Right kidney (tissue), 1 donor: ENCODE measurements at regions not wholly inside any gene's neighbourhood (a gene's known extent, or its start where the extent isn't known, plus 50 kb on each side); places are given as distances from the start of the nearest gene placed in this dataset.
"Not testable (repeated sequence)": the region's sequence is repeated elsewhere in the genome, so short reads cannot be mapped to it uniquely, and the experiment has no call there.

Experiments
- DNase-seq: peaks from one replicate; pipeline ENCODE4 v3.0.0-alpha.2; 2016

DNA sequence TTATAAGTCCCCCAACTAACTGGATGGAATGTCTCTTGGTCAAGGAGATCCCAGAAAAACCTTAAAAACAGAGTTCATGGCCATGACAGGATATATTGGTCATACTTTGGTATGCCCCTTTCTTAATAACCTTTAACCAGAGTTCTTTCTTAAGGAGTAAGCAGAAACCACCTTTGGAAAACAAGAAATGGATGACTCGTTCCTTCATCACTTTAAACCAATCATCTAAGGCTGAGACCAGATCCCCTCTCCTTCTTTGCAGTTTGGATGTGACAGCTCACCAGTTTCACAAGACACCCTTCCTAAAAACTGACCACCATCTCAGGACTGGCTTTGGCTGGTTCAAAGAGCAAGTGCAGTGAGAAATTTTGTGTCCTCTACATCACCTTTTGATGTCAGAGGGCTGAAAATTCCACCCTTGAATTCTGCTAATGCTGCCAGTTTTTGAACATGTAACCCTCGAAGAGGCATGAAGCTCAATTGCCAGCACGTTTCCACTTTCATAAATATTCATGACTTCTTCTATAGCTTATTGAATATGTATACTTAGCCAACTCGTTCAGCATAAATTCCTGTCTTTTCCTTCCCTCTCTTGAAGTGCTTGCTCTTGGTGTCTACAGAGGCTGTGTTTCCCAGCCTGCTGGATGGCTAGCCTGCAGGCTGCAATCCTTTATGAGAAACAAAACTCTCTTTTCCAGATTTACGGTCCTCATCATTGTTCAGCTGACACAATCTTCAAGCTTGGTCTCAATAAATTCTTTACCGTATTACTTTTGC, 1323.5 kb upstream of the TMEFF2 start:
- DNase-seq = no peak

- no peak for DNase-seq
These were observed 1322.9 kb upstream of the TMEFF2 start for GRCh38 chr2:193517615-193518014.

DNA sequence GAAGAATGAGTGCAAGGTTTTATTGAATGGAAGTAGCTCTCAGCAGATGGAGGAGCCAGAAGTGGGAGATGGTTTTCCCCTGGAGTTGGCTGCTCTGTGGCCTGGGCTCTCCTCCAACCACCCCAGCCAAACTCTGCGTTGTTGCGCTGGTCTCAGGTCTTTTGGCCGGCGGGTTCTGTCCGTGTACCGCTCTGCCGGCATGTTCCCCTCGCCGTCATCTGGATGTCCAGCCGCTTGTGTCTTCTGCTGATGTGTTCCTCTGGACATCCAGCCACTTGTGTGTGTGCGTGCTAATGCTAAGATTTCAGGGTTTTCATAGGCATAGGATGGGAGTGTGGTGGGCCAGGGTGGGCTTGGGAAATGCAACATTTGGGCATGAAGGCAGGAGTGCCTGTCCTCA, 1311.3 kb upstream of the TMEFF2 start:
- no peak for DNase-seq

DNA sequence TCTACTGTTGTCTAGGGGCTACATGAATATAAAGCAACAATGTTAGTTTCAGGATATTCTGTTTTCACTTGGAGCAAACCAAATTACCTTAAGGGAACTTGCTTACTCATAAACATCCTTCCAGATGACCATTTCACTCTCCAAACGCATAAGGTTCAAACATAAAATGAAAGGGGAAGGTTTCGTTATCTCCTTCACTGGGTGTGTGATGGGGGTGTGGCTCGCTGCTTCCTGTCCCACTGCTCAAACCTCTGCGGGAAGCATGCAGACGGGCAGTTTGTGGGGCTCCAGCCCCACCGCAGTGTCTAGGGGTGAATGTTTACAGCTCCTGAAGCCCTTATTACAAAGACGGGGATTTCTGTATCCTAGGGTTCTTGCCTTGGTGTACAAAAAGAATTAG, 1310.9 kb upstream of the TMEFF2 start:
- DNase-seq = no peak

- DNase-seq = no peak
These were observed 1307.8 kb upstream of the TMEFF2 start for GRCh38 chr2:193502363-193503035.

- DNase-seq = no peak
These were observed 1302.1 kb upstream of the TMEFF2 start for GRCh38 chr2:193496786-193497185.

GRCh38 chr2:193482557-193482956, 1287.8 kb upstream of the TMEFF2 start:
- DNase-seq = no peak

- DNase-seq = no peak
These were observed 1285.5 kb upstream of the TMEFF2 start for GRCh38 chr2:193480187-193480586.

GRCh38 chr2:193476171-193476800, 1281.6 kb upstream of the TMEFF2 start:
- DNase-seq = no peak

DNA sequence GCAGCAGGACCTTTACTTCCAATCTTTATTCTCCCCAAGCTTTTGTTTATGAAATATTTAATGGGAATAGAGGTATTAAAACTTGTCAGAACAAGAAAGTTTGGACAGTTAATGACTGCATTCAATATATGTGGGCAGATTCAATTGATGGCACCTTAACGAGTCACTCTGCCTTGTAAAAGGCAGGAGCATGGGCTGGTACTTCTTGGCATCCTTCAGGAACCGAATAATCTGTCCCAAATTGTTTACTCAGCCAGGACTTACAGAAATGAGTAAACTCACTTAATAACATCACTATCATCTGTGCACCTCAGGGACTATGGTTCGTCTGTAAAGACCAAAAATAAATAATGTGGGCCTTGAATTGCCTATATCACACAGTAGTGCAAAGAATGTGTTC, 1280.3 kb upstream of the TMEFF2 start:
- no peak for DNase-seq

GRCh38 chr2:193469251-193469650, 1274.5 kb upstream of the TMEFF2 start:
- no peak for DNase-seq

DNA sequence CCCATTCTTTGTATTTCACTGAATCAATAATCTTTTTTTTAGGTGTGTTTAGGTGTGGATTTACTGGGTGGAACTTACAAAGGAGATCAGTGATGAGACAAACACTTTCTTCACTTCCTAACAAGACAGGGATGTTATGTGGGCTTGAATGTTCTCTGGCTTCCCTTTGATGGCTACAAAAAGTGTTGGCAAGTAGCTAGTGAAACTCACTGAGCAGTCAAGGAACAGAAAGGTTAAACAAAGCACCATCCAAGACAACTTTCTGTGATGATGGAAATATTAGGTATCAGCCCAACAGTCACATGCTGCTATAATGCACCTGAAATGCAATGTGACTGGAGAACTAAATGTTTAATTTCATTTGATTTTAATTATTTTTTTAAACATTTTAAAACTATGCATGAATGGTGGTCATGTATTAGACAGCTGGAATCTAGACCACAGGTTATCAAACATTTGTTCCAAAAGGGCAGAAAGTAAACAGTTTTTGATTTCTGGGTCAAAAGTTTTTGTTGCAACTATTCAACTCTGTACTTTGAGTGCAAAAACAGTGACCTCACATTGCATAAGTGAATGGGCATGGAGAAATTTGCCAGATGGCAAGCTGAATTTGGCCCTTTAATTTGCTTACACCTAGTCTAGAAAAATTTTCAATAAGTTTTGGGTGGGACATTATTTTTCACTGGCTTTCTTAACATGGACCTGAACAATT, 1272.7 kb upstream of the TMEFF2 start:
- no peak for DNase-seq

DNA sequence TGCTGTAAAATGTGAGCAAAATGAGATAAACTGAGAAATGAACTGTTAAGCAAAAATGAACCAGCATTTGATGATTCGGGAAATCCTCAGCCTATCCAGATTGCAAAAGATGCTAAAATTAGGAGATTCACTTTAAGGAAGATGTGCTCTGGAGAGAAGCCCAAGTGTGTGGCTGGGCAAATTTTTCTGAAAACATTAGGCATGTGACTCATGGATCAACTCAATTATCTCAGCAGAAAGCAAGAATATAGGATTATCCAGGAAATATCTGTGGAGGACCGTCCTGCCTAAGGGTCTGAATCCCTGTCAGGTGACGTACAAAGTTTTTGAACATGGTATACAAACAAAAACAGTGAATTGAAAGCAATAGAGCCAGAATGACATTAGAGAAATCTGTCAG, 1268.3 kb upstream of the TMEFF2 start:
- DNase-seq = no peak

DNA sequence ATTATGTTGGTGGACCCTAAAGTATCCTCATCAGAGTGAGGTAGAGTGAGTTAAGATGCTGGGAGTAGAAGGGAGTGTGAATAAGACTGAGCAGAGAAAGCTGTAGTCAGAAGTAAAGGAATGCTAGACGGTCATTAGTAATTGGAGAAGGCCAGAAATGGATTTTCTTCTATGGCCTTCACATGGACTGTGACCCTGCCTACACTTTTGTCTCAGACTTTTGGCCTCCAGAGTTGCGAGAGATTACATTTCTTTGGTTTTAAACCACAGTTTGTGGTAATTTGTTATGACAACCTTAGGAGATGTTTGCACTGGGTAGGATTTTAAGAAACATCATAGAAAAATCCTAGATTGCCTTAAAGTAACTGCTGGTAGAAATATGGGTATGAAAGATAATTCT, 1267.7 kb upstream of the TMEFF2 start:
- no peak for DNase-seq

DNA sequence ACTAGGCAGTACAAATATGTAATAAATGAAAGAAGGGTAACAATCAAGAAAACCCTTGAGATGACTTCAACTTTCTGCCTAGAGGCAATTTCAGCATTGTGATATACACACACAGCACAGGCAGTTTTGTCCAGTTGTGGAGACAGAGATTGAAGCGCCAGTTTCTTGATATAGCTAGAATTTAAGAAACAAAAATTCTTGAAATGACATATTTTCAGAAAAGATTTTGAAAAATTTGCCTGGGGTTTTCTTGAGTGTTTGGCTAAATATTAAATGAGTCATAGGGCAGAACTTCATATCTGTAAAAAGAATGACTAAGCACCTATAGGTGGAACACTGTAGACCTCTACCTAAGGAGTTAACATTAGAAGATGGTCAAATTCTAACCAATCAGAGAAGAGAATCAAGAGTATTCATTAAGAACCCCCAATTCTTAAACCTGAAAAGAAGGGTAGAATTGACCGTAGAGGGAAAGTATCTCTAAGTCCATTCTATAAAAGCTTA, 1266.8 kb upstream of the TMEFF2 start:
- no peak for DNase-seq

GRCh38 chr2:193446967-193447366, 1252.2 kb upstream of the TMEFF2 start:
- DNase-seq = no peak

GRCh38 chr2:193442293-193442692, 1247.6 kb upstream of the TMEFF2 start:
- DNase-seq = no peak

DNA sequence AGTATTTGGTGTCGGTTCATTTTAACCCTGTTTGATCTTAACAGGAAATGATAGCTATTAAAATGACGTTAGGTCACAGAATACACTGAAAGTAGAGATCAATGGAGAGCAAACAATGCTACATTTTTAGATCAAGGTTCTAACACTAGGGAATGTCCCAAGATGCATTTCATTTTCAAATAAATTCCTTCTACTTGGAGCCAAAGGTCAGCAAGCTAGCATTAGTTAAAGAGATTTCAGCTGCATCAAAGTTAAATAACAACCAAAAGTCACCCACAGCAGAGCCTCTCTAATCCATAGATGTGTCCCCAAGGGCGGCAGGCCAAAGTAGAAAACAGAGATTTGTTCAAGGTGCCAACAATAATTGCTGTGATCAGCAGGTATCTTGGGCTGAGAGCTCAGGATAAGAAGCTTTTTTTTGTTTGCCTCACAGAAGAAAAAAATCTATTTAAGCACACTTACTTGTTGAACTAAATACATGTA, 1233.6 kb upstream of the TMEFF2 start:
- DNase-seq = no peak

- DNase-seq = not testable (repeated sequence)
These were observed 1217.6 kb upstream of the TMEFF2 start for GRCh38 chr2:193412368-193412767.

DNA sequence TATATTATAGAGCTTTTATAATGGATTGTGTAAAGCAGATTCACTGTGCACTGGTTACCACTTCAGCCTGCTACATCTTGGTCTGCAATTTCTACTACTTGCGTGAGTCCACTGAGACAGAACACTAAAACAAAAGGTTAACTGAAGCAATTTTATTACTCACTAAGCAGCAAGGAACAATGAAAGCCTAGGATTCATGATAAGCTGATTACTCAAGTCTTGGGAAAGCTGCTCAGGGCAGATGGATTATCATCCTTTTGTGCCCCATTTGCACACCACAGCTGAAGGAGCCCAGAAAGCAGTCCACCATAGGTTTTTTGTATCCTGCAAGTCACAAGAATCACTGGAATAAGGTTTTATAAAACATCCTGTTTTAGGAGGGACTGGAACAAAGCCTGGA, 1215.2 kb upstream of the TMEFF2 start:
- no peak for DNase-seq

GRCh38 chr2:193382583-193382982, 1187.8 kb upstream of the TMEFF2 start:
- no peak for DNase-seq

DNA sequence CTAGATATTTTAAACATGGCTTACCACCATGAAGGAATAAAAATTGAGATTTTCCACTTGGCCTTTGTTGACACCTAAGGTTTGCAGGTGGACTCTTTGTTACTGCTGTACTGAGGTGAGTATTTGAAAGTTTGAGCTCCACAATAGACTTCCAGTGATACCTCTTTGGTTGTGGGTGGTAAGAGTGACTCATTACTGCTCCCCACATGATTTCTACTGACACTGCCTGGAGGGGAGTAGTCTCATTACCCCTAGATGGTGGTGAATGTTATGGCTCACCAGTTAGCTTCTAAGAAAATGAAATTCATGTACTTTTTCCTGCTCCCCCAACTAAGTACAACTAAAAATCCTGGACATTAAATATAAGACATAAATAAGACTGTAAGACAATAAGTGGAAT, 1183.1 kb upstream of the TMEFF2 start:
- DNase-seq = no peak

- DNase-seq = no peak
These were observed 1178.4 kb upstream of the TMEFF2 start for GRCh38 chr2:193373120-193373519.
